ENCODE measurements at regions not wholly inside any gene's neighbourhood (a gene's known extent, or its start where the extent isn't known, plus 50 kb on each side); places are given as distances from the start of the nearest gene placed in this dataset.
"Not testable (repeated sequence)": the region's sequence is repeated elsewhere in the genome, so short reads cannot be mapped to it uniquely, and the experiment has no call there.

GRCh38 chr16:73996624-73997339 is 299.8 kb upstream of the PSMD7 start:
- DNase-seq (ENCODE audit: low spot score): no peak
- intact Hi-C loops (cut with DNase I): loop anchor here in 1 of 2 donors (5.0 kb wide), 1 partner anchor 1734 kb away; no protein-coding TSS in a partner anchor

GRCh38 chr16:73993878-73994277 is 302.7 kb upstream of the PSMD7 start:
- intact Hi-C loops (cut with DNase I): no loop called here
- DNase-seq (ENCODE audit: low spot score): no peak

DNA sequence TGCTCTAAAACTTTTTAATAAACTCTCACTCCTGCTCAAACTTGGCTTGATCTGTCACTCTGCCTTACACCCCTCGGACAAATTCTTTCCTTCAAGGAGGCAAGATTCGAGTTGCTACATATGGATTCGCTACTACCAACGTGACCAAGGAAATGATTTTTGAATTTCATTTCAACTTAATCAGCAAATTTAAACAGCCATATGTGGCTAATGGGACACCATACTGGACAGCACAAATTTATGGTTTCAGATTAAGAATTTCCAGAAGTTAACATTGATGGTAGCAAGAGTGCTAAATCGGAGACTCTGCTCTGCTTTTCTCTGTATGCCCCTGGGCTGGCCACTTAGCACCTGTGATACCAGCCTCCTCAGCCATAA is 318.2 kb upstream of the PSMD7 start:
- DNase-seq (ENCODE audit: low spot score): no peak
- intact Hi-C loops (cut with DNase I): no loop called here

GRCh38 chr16:73976644-73977043 is 320.0 kb upstream of the PSMD7 start:
- DNase-seq (ENCODE audit: low spot score): no peak
- intact Hi-C loops (cut with DNase I): loop anchor here in 1 of 2 donors (1.0 kb wide), 1 partner anchor 10 kb away; no protein-coding TSS in a partner anchor

DNA sequence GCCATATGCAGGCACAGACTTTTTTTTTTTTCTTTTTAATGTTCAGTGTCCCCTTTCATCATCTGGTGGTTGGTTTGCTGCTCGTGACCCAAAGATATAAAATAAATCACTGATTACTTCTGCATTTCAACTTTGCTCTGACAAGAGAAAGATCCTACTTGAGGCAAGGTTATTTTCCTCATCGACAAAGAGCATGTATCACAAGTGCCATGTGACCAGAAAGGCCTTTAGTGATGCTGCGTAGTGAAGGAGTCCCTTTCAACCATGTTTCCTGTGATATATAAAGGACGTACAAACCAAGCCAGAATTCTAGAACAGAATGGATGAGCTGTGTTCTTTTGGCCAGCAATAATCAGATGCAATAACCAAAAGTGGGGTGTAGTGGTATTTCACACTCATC is 323.4 kb upstream of the PSMD7 start:
- intact Hi-C loops (cut with DNase I): no loop called here
- no peak for DNase-seq (ENCODE audit: low spot score)

GRCh38 chr16:73966851-73967250 is 329.8 kb upstream of the PSMD7 start:
- no peak for DNase-seq (ENCODE audit: low spot score)
- intact Hi-C loops (cut with DNase I): loop anchor here in 1 of 2 donors (1.0 kb wide), 1 partner anchor 10 kb away; no protein-coding TSS in a partner anchor

DNA sequence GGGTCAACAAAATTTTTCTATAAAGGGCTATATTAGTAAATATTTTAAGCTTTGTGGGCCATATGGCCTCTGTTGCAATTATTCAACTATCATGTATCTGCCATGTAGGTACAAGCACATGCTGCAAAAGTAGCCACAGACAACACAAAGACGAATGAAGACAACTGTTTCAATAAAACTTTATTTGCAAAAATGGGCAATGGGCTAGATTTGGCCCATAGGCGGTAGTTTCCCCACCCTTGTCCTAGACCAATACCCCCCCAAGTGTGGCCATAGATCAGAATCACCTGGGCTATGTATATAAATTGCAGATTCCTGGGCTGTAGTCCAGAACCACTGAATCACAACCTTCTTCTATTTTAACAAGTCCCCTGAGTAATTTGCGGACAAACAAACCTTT is 331.0 kb upstream of the PSMD7 start:
- DNase-seq (ENCODE audit: low spot score): no peak
- intact Hi-C loops (cut with DNase I): no loop called here

DNA sequence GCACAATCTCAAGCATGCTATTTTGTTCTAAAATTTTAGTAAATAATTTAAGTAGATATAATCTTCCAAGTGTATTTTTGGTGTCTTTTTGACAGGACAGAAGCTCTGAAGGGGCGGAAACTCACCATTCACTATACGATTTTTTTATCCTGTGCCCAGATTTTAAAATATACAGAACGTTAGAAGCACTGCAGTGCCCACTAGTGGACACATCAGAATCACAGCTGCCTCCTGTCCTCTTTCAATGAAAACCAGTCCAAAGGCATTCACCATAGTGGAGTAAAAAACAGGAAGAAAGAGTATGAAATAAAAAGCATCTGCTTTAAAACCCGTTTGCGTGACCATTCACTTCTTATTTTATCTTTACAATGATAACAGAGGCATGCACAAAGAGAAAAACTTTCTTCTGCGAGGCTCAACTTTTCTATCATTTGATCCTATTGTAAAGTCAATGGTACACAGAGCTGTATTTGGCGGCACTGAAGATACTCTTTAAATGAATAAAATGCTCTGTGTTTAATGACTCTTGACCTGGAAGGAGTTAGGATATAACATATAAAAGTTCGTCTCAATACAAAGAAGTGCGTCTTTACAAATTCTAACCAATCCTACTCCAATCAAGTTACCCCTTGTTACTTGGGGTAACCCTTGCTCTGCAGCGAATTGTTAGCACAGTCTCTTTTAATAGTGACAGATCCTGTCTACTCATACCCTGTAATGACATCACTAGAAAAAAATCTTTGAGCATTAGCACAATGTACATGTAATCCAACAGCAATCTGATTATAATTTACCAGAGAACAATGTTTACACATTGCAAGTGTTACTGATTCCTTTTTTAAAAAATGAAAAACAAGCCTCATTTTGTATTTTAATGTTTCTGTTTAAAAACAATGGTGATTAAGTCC is 339.8 kb upstream of the PSMD7 start:
- intact Hi-C loops (cut with DNase I): no loop called here
- no peak for DNase-seq (ENCODE audit: low spot score)

- DNase-seq (ENCODE audit: low spot score): no peak
- intact Hi-C loops (cut with DNase I): no loop called here
Observed at GRCh38 chr16:73955702-73956101, 340.9 kb upstream of the PSMD7 start.

DNA sequence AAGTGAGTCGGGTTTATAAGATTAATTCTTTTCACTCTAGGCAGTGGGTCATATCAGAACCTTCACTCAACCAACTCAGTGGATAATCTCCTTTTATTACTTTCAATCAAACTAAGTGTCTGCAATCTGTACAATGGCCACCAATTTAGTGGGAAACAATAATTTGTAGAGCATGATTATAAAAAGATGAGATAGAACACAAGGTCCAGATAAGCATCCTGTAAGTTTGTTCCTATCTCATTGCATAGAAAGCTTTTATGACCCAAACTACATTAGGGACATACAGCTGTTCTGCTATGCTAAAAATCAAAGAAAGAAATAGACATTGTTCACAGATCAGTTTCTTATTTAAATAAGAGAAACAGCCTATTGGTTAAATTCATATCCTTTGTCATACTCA is 341.4 kb upstream of the PSMD7 start:
- no peak for DNase-seq (ENCODE audit: low spot score)
- intact Hi-C loops (cut with DNase I): no loop called here

DNA sequence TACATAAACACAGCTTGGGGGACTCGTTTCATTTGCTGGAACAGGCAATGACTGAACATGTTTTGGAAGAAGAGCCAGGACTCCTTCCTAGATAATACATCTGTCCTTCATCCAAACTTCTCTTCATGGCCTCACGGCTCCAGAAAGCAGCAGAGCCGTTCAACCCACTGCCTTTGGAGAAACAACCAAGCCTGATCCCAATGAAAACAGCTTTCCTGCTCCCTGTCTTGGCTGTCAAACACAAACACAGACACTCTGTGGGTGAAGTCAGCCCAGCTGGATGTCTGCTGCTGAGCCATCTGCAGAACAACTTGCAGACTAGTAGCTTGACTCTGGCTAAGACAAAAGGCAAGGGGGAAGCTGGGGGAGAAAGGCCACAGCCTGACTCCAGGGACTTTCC is 345.1 kb upstream of the PSMD7 start:
- DNase-seq (ENCODE audit: low spot score): no peak
- intact Hi-C loops (cut with DNase I): no loop called here

DNA sequence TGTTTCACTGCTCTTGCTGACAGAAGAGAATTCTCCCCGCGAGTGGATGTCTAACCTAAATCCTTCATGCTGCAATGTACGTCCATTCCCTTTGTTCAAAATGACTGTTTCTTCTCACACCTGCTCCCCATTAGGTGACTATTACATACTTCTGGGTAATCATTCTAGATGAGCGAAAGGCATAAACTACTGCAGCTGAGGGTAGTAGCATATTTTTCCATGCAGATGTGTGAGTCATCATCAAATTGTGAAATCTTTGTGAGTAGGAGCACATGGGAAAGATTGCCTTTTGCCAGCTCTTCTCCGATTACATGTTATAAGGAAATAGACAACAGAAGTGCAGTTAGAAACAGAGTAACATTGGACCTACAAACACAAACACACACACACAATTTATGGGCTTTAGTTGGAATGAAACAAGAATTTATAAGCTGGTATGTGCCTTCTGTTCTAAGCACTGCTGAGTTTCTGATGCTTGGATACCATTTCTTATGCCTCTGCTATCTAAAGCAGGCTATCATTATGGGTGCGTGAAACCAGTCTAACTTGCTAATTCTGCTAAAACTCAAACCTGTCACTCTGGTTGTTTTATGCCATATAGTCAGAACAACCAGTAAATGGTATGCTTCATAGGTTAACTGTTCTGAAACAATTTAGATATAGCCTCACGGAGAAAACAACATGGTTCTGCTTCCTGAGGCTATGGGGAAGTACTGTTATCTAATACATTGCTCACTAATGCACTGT is 346.9 kb upstream of the PSMD7 start:
- DNase-seq (ENCODE audit: low spot score): no peak
- intact Hi-C loops (cut with DNase I): no loop called here

GRCh38 chr16:73945631-73946030 is 351.0 kb upstream of the PSMD7 start:
- DNase-seq (ENCODE audit: low spot score): no peak
- intact Hi-C loops (cut with DNase I): no loop called here

GRCh38 chr16:73943184-73943583 is 353.4 kb upstream of the PSMD7 start:
- intact Hi-C loops (cut with DNase I); DNase-seq (ENCODE audit: low spot score): not testable (repeated sequence)

DNA sequence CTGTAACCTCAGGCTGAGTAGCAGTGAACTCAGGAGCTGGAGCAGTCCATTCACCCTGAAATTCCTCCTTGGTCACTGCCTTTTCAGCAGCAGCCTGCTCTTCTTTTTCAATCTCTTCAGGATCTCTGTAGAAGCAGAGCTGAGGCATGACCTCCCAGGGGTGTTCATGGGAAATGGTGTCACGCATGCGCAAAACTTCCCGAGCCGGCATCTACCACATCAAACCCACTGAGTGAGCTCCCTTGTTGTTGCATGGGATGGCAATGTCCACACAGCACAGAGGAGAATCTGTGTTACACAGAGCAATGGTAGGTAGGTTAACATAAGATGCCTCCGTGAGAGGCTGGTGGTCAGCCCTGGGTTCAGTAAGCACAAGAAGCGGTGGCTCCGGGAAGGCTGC is 355.8 kb upstream of the PSMD7 start:
- intact Hi-C loops (cut with DNase I); DNase-seq (ENCODE audit: low spot score): not testable (repeated sequence)

DNA sequence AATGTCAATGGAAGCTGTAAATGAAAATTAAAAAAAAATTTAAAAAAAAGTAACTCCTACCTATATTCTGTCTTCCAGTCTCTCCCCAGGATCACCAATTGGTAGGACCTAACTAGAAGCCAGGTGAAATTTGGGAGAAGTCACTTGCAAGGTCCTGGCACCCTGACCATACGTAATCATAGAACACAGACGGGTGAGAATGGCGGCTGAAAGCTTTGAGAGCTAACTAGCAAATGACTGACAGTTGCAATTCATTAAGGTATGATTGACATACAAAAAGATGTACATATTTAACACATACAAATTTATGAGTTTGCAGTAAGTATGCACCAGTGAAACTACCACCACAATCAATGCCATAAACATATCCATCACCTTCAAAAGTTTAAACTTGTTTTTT is 372.7 kb upstream of the PSMD7 start:
- DNase-seq (ENCODE audit: low spot score): no peak
- intact Hi-C loops (cut with DNase I): no loop called here

GRCh38 chr16:73921295-73921694 is 375.3 kb upstream of the PSMD7 start:
- intact Hi-C loops (cut with DNase I): no loop called here
- DNase-seq (ENCODE audit: low spot score): no peak

GRCh38 chr16:73916829-73917594 is 379.6 kb upstream of the PSMD7 start:
- DNase-seq (ENCODE audit: low spot score): no peak
- intact Hi-C loops (cut with DNase I): no loop called here

DNA sequence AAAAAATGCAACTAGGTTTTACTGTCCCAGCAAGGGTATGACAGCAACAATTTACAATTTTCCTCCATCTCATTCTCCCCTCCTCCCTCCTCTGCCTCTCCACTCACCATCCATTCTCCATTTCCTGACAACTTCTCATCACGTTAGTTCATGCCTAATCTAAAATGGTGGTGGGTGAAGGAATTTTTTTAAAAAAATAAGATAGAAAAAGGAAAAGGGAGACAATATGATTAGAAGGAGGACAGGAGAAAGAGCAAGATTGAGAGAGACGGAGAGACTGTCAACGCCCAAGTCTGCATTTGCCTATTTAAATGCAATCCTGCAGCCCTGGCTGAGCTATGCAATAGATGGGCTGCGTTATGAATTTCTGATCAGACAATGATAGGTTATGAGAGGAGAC is 380.7 kb upstream of the PSMD7 start:
- no peak for DNase-seq (ENCODE audit: low spot score)
- intact Hi-C loops (cut with DNase I): no loop called here

All from posterior vena cava (tissue), 2 donors.